SKM-1 treated with dmso at 0.1 percent for 144 hours (cell line): ENCODE measurements at regions not wholly inside any gene's neighbourhood (a gene's known extent, or its start where the extent isn't known, plus 50 kb on each side); places are given as distances from the start of the nearest gene placed in this dataset.
"Not testable (repeated sequence)": the region's sequence is repeated elsewhere in the genome, so short reads cannot be mapped to it uniquely, and the experiment has no call there.

Experiments
- DNase-seq: peaks from one replicate; lab custom pipeline; 2025; ENCODE audit not compliant: unreplicated experiment; lab: John Stamatoyannopoulos, UW

- no peak for DNase-seq
Measured at GRCh38 chr5:106843812-106844416, 826.8 kb downstream of the EFNA5 start.

- DNase-seq, result no peak
Measured at GRCh38 chr5:106833517-106833916, 837.2 kb downstream of the EFNA5 start.

DNA sequence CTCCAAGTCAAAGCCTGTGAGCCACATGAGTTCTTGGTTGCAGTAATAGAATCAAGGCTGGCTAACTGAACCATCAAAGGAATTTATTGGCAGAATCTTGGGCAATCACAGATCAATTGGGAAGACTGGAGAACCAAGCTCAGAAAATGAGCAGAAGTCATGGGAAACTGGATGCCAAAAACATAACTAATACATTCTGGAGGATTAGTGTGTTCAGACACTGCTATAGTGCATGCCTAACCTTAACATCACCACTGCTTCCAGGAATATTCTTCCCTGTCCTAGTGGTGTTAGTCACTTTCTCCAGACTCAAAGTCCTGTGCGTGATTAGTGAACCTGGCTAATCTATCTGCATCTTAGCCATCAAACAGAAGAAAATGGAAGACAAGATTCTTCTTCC, 843.7 kb downstream of the EFNA5 start:
- DNase-seq, result no peak

GRCh38 chr5:106825374-106825773, 845.4 kb downstream of the EFNA5 start:
- no peak for DNase-seq

DNA sequence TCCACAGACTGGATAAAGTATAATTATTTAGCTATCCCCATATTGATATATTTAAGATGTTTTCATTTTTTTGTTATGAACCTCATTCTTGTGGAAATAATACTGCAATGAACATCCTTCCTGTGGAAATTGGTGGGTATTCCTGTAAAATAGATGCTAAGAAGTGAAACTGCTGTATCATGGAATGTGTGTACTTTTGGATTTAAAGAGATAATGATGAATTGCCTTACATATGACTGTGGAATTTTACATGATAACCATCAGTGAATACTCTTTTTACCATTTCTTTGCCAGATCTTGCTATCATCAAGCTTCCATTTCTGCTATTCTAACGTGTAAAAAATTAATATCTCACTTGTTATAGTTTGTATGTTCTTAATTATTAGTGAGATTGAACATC, 847.9 kb downstream of the EFNA5 start:
- no peak for DNase-seq

DNA sequence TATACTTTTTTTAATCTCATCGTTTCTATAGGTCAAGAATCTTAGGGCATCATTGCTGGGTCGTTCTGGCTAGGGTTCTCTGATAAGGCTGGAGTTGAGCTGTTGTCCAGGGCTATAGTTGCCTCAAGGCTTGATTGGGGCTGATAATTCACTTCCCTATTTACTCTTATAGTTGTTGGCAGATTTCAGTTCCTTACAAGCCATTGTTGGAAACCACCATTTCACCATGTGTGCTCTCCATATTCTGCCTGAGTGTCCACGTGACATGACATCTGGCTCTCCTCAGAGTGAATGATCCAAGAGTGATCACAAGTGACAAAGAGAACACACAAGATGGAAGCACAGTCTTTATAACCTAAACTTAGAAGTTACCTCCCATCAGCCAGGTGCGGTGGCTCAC, 852.2 kb downstream of the EFNA5 start:
- DNase-seq, result no peak

- DNase-seq, result no peak
Measured at GRCh38 chr5:106814961-106815360, 855.8 kb downstream of the EFNA5 start.

GRCh38 chr5:106801554-106801953, 869.2 kb downstream of the EFNA5 start:
- no peak for DNase-seq

- DNase-seq, result no peak
Measured at GRCh38 chr5:106797996-106798395, 872.7 kb downstream of the EFNA5 start.

DNA sequence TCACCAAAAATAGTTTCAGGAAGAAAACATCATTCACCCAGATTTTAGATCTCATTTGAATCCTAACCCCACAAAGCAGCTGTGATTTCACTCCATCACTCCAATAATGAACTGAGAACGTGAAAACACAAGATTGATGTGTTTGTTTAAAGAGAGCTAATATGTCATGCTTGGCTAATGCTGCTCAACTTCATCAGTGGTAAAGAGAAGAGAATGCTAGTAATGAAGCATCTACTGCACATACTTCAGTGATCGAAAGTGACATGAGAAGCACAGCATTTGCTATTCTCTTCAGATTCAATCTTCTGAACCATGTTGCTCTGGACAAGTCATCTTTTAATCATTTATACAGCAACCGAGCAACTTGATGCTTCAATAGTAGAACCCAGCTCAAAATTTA, 874.7 kb downstream of the EFNA5 start:
- DNase-seq, result no peak

GRCh38 chr5:106784846-106785245, 885.9 kb downstream of the EFNA5 start:
- no peak for DNase-seq

- DNase-seq, result no peak
Measured at GRCh38 chr5:106780355-106780754, 890.4 kb downstream of the EFNA5 start.

GRCh38 chr5:106776515-106776914, 894.2 kb downstream of the EFNA5 start:
- not testable (repeated sequence) for DNase-seq

DNA sequence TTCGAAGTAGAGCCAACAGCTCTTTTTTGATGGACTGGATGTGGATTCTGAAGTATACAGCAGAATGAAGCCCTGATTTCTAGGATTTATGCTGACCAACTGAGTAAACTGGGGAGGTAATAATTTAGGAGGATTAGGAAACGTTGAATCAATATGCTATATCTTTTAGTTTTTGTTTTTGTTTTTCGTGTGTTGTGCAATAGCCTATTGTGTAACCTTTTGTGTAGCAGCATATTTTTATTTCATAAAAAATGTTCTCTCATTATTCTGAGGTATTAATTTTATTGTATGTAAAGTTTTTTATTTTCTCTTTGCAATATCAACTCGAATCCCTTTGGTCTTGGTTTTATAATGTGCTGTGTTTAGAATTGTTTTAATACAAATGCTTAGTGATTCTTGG, 902.3 kb downstream of the EFNA5 start:
- no peak for DNase-seq

GRCh38 chr5:106766916-106767315, 903.8 kb downstream of the EFNA5 start:
- no peak for DNase-seq

GRCh38 chr5:106759581-106759980, 911.2 kb downstream of the EFNA5 start:
- no peak for DNase-seq

GRCh38 chr5:106759152-106759551, 911.6 kb downstream of the EFNA5 start:
- DNase-seq, result no peak

DNA sequence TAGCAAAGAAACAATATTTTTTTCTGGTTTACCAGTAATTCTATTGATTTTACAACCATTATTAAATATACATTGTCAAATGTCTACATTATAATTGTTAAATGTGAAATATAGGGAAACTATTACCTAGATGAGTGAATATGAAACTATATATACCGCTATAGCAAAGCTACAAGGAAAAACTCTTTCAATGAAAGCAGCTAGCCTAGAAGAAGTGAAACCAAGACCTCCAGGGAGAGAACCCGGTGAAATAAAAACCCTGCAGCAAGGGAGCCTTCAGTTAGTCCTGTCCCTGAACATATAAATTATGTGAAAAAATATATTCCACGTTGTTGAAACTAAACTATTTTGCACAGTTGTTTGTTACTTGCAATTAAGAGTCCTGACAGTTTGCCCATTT, 913.1 kb downstream of the EFNA5 start:
- no peak for DNase-seq

DNA sequence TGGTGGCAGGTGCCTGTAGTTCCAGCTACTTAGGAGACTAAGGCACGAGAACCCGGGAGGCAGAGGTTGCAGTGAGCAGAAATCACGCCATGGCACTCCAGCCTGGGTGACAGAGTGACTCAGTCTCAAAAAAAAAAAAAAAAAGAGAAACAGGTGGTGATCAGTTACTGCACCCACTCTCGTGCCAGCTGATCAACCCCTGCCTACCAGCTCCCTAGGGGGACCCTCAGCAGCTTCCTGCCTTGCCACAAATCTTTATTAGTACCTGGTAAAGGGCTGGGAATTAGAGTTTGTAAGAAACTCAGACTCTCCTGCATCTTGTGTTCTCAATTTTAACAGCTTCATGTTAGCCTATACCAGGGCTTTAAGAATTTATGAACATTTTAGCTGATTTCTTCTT, 914.9 kb downstream of the EFNA5 start:
- DNase-seq, result no peak

DNA sequence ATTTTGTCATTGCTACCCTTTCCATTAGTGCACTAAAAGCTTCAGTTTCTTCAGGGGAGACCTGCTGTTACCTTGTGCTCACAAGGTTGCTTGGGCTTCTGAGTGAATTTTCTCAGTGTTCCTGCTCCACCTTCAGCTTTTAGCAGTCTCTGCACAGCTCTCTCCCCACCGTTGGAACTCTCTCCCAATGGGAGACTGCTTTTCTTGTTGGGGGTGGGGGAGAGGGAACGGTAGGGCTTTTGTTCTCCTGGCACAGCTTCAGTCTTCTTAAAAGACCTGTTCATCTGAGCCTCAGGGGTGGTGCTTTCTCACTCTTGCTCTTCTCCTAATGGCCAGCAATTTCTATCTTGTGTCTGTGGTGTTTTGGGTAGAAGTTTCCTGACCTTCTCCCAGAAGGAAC, 915.7 kb downstream of the EFNA5 start:
- no peak for DNase-seq

DNA sequence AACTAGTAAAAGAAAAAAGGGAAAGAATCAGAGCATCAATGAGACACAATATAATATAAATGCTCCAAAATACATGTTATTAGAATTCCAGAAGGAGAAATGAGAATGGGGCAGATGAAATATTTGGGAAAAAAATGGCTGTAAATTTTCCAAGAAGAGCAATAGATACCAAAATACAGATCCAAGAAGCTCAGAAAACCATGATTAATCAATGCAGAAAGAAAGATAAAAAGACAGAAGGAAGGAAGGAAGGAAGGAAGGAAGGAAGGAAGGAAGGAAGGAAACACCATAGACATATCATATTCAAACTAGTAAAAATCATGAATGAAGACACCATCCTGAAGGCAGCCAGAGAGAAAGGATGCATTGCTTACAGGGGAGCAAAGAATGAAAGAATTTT, 920.9 kb downstream of the EFNA5 start:
- no peak for DNase-seq

DNA sequence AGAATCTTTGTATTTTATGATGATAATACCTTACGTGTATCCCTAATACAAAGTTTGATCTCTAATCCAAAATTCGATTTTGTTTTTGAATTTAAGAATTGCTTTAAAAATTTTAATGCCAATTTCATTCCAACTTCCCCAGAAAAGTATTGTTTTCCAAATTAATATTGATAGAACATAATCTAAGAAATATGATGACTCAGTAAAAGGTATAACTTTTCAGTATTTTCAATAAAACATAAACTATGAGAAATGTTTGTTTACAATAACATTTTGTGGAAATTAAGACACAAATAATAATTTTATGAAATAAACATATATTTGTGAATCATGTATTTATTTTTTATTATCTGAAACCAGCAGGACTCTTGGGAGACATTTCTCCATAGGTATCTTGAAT, 931.6 kb downstream of the EFNA5 start:
- DNase-seq, result no peak

- DNase-seq, result no peak
Measured at GRCh38 chr5:106737111-106737510, 933.6 kb downstream of the EFNA5 start.

- DNase-seq, result no peak
Measured at GRCh38 chr5:106732624-106733023, 938.1 kb downstream of the EFNA5 start.
